HL-60 (cell line): ENCODE measurements at regions not wholly inside any gene's neighbourhood (a gene's known extent, or its start where the extent isn't known, plus 50 kb on each side); places are given as distances from the start of the nearest gene placed in this dataset.

Source experiments
- CTCF ChIP-seq: IDR thresholded peaks from one replicate; pipeline ENCODE4 v1.5.1; 2011; ENCODE audit warnings: low read length, control low read depth, inconsistent platforms; ENCODE audit not compliant: insufficient read depth
- GABPA ChIP-seq: IDR thresholded peaks from 2 replicates; pipeline ENCODE4 v1.6.1; 2012; ENCODE audit warnings: low read depth

DNA sequence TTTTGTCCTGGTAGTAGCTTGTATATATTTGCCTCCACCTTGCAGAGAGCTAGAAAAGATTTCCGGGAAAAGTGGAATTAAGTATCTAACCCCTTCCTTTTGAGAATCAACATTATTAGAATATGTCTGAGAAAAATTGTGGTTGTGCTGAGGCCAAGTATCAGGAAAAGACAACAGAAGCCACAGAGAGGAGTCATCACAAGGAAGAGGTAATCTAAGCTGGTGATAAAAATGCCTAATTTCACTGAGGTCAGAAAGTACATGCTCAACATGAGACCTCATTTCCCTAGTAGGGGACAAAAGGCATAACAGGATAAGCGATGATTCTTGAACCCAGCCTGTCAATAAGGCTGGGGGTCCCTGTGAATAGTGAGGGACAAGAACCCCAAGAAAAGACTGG, 97.0 kb upstream of the PDE1C start:
- TF ChIP-seq CTCF: no peak
- no peak for TF ChIP-seq GABPA
